C4-2B (cell line): ENCODE measurements at regions not wholly inside any gene's neighbourhood (a gene's known extent, or its start where the extent isn't known, plus 50 kb on each side); places are given as distances from the start of the nearest gene placed in this dataset.

ENCODE experiments used
- CTCF ChIP-seq: fragments of 450-650 bp; conservative IDR thresholded peaks from 2 replicates; pipeline ENCODE4 v1.5.1; 2017; ENCODE audit warnings: mild to moderate bottlenecking
- ZFX ChIP-seq: fragments of 450-650 bp; IDR thresholded peaks from 2 replicates; pipeline ENCODE4 v1.6.1; 2017

- no peak for TF ChIP-seq CTCF
- TF ChIP-seq ZFX: no peak
Observed at GRCh38 chr6:105873211-105873704, 212.9 kb upstream of the PRDM1 start.
